ENCODE measurements at regions not wholly inside any gene's neighbourhood (a gene's known extent, or its start where the extent isn't known, plus 50 kb on each side); places are given as distances from the start of the nearest gene placed in this dataset.
A peak's percentile ranks its signal among the peaks of the same experiment; 100 is the strongest.

GRCh38 chr13:31045286-31046081, 113.0 kb downstream of the TEX26 start:
- peak overlapping the region; percentile 84 for H3K27ac Mint-ChIP-seq
- H3K36me3 Mint-ChIP-seq = no peaks in the 10 kb centered on the region
- DNase-seq (peak; percentile 89), ATAC-seq (peak; percentile 81)
- no peaks in the 10 kb centered on the region for H3K9me3 Mint-ChIP-seq (ENCODE audit: low read depth)
- H3K4me3 Mint-ChIP-seq = peak overlapping the region; percentile 48
- peaks cover 14% of the 10 kb centered on the region for H3K27me3 Mint-ChIP-seq
- H3K4me1 Mint-ChIP-seq = peaks cover 45% of the 10 kb centered on the region
- CTCF ChIA-PET = interaction anchor here (0.7 to 2.5 kb wide), 25 partner anchors 8 to 933 kb away, joined by 3 to 32 read pairs (median 4); partner anchors contain the start of gene HSPH1

- no peak overlapping the region for H3K4me3 Mint-ChIP-seq
- H3K27me3 Mint-ChIP-seq = peaks cover 18% of the 10 kb centered on the region
- peaks cover 51% of the 10 kb centered on the region for H3K4me1 Mint-ChIP-seq
- DNase-seq (peak; percentile 90), ATAC-seq (peak; percentile 78)
- no peaks in the 10 kb centered on the region for H3K36me3 Mint-ChIP-seq
- H3K27ac Mint-ChIP-seq = peak overlapping the region; percentile 84
- CTCF ChIA-PET = interaction anchor here (0.6 to 2.5 kb wide), 42 partner anchors 9 to 932 kb away, joined by 3 to 32 read pairs (median 4); partner anchors contain the start of gene HSPH1
- no peaks in the 10 kb centered on the region for H3K9me3 Mint-ChIP-seq (ENCODE audit: low read depth)
These were observed 112.2 kb downstream of the TEX26 start for GRCh38 chr13:31044364-31045285.

- DNase-seq (no peak), ATAC-seq (peak; percentile 2)
- peaks cover 24% of the 10 kb centered on the region for H3K27me3 Mint-ChIP-seq
- H3K4me3 Mint-ChIP-seq = no peak overlapping the region
- H3K36me3 Mint-ChIP-seq = no peaks in the 10 kb centered on the region
- CTCF ChIA-PET = interaction anchor here (0.7 to 2.5 kb wide), 17 partner anchors 9 to 931 kb away, joined by 3 to 32 read pairs (median 4); partner anchors contain the start of gene HSPH1
- no peaks in the 10 kb centered on the region for H3K9me3 Mint-ChIP-seq (ENCODE audit: low read depth)
- H3K4me1 Mint-ChIP-seq = peaks cover 58% of the 10 kb centered on the region
- no peak overlapping the region for H3K27ac Mint-ChIP-seq
These were observed 111.5 kb downstream of the TEX26 start for GRCh38 chr13:31043957-31044356.

GRCh38 chr13:31042481-31043165, 110.2 kb downstream of the TEX26 start:
- DNase-seq (no peak), ATAC-seq (no peak)
- Mint-ChIP-seq H3K9me3 (ENCODE audit: low read depth) (no peaks in the 10 kb centered on the region), H3K4me1 (peaks cover 66% of the 10 kb centered on the region), H3K27me3 (peaks cover 35% of the 10 kb centered on the region), H3K4me3 (no peak overlapping the region), H3K27ac (peak overlapping the region; percentile 64), H3K36me3 (no peaks in the 10 kb centered on the region)
- CTCF ChIA-PET = interaction anchor here (0.7 to 2.4 kb wide), 2 partner anchors 63 to 118 kb away, joined by 3 to 16 read pairs; partner anchors contain the start of gene HSPH1

GRCh38 chr13:31042049-31042448, 109.6 kb downstream of the TEX26 start:
- Mint-ChIP-seq H3K27me3 (peaks cover 41% of the 10 kb centered on the region), H3K9me3 (ENCODE audit: low read depth) (no peaks in the 10 kb centered on the region), H3K36me3 (no peaks in the 10 kb centered on the region), H3K27ac (no peak overlapping the region), H3K4me3 (no peak overlapping the region), H3K4me1 (peaks cover 66% of the 10 kb centered on the region)
- DNase-seq (no peak), ATAC-seq (no peak)
- CTCF ChIA-PET = no interaction called here

- Mint-ChIP-seq H3K27ac (peak overlapping the region; percentile 17), H3K36me3 (no peaks in the 10 kb centered on the region), H3K4me1 (peaks cover 47% of the 10 kb centered on the region), H3K4me3 (peak overlapping the region; percentile 29), H3K9me3 (ENCODE audit: low read depth) (no peaks in the 10 kb centered on the region), H3K27me3 (peaks cover 69% of the 10 kb centered on the region)
- CTCF ChIA-PET = interaction anchor here (1.0 to 1.8 kb wide), 5 partner anchors 10 to 60 kb away, joined by 3 to 6 read pairs (median 4); no protein-coding TSS in a partner anchor
- ATAC-seq = peak; percentile 49
- peak; percentile 60 for DNase-seq
These were observed 106.5 kb downstream of the TEX26 start for GRCh38 chr13:31038834-31039552.

GRCh38 chr13:31037874-31038500, 105.5 kb downstream of the TEX26 start:
- DNase-seq = no peak

GRCh38 chr13:31036731-31037695, 104.6 kb downstream of the TEX26 start:
- no peaks in the 10 kb centered on the region for H3K36me3 Mint-ChIP-seq
- CTCF ChIA-PET = interaction anchor here (1.3 to 1.8 kb wide), 2 partner anchors 21 to 58 kb away, joined by 3 to 4 read pairs; no protein-coding TSS in a partner anchor

More at GRCh38 chr13:31037874-31038500, 105.5 kb downstream of the TEX26 start:
- Mint-ChIP-seq H3K4me3 (no peak overlapping the region), H3K27me3 (peaks cover 69% of the 10 kb centered on the region), H3K9me3 (ENCODE audit: low read depth) (no peaks in the 10 kb centered on the region), H3K27ac (no peak overlapping the region), H3K36me3 (no peaks in the 10 kb centered on the region), H3K4me1 (peaks cover 38% of the 10 kb centered on the region)
- ATAC-seq = no peak
- CTCF ChIA-PET = interaction anchor here (0.6 to 1.8 kb wide), 3 partner anchors 22 to 410 kb away, joined by 3 to 4 read pairs (median 3); no protein-coding TSS in a partner anchor

GRCh38 chr13:31035185-31035965, 102.9 kb downstream of the TEX26 start:
- no peak overlapping the region for H3K27ac Mint-ChIP-seq
- no peak for DNase-seq
- ATAC-seq = no peak
- no peaks in the 10 kb centered on the region for H3K9me3 Mint-ChIP-seq (ENCODE audit: low read depth)
- H3K27me3 Mint-ChIP-seq = peaks cover 76% of the 10 kb centered on the region
- CTCF ChIA-PET = interaction anchor here (0.7 to 1.3 kb wide), 2 partner anchors 9 to 56 kb away, joined by 4 to 5 read pairs; no protein-coding TSS in a partner anchor
- H3K4me1 Mint-ChIP-seq = peaks cover 22% of the 10 kb centered on the region
- no peak overlapping the region for H3K4me3 Mint-ChIP-seq
- no peaks in the 10 kb centered on the region for H3K36me3 Mint-ChIP-seq

More at GRCh38 chr13:31036731-31037695, 104.6 kb downstream of the TEX26 start:
- Mint-ChIP-seq H3K4me3 (no peak overlapping the region), H3K27ac (no peak overlapping the region), H3K4me1 (peaks cover 30% of the 10 kb centered on the region), H3K27me3 (peaks cover 77% of the 10 kb centered on the region), H3K9me3 (ENCODE audit: low read depth) (no peaks in the 10 kb centered on the region)
- DNase-seq = no peak
- ATAC-seq = no peak

GRCh38 chr13:31032528-31033113, 100.2 kb downstream of the TEX26 start:
- ATAC-seq (no peak), DNase-seq (no peak)
- Mint-ChIP-seq H3K36me3 (no peaks in the 10 kb centered on the region), H3K4me1 (no peaks in the 10 kb centered on the region), H3K9me3 (ENCODE audit: low read depth) (no peaks in the 10 kb centered on the region), H3K27ac (no peak overlapping the region), H3K4me3 (no peak overlapping the region), H3K27me3 (peaks cover 57% of the 10 kb centered on the region)
- CTCF ChIA-PET = interaction anchor here (0.7 to 1.2 kb wide), 2 partner anchors 12 to 1535 kb away, joined by 3 to 4 read pairs; no protein-coding TSS in a partner anchor
